HCT116 (cell line): ENCODE measurements at regions not wholly inside any gene's neighbourhood (a gene's known extent, or its start where the extent isn't known, plus 50 kb on each side); places are given as distances from the start of the nearest gene placed in this dataset.

ENCODE experiments used
- ATAC-seq: fragments of 200-7000 bp; cut with Tn5 transposase; 2 replicates; pipeline ENCODE4 v1.9.1; 2020; ENCODE audit warnings: mild to moderate bottlenecking, moderate library complexity
- BruUV-seq: library from RNA; stranded (reverse); fragments of 400-500 nt; replicated peaks from 2 replicates; lab custom pipeline; 2021; lab: Mats Ljungman, UMichigan
- CTCF ChIA-PET: fragments of 300-600 bp; sonication (Branson Sonifier 250); formaldehyde crosslinking; loops from one replicate; lab custom pipeline; 2021; ENCODE audit warnings: antibody characterized with exemption; lab: Charles Lee
- POLR2A ChIA-PET: fragments of 300-600, 350-600 bp; sonication (Branson Sonifier 250); formaldehyde crosslinking; loops from one replicate; lab custom pipeline; 2021; ENCODE audit warnings: antibody characterized with exemption; lab: Charles Lee
- RAD21 ChIA-PET, 2 experiments: fragments of 300-600 bp; sonication (Branson Sonifier 250); formaldehyde crosslinking; loops; one replicate each; lab custom pipeline; 2023; ENCODE audit warnings: low total read pairs in 2 of 2; ENCODE audit not compliant: uncharacterized antibody in 2 of 2, unreplicated experiment in 2 of 2, low non-redundant PET in 1 of 2; lab: Charles Lee
- DNase-seq: peaks from one replicate; pipeline ENCODE4 v3.0.0-alpha.2; 2010; ENCODE audit warnings: low read depth, low spot score
- H2AFZ ChIP-seq: fragments of 200-600 bp; shearing (Covaris generic), sonication (generic); 2 replicates; pipeline ENCODE4 v1.6.1; 2017; ENCODE audit warnings: low read depth, mixed run types, mixed read lengths, antibody characterized with exemption, low read length; ENCODE audit not compliant: poor library complexity, severe bottlenecking
- H3K27ac ChIP-seq: 2 replicates; pipeline ENCODE4 v1.5.1; 2012; ENCODE audit warnings: low read depth, low read length
- H3K27me3 ChIP-seq: fragments of 200-600 bp; sonication (generic); 2 replicates; pipeline ENCODE4 v1.6.1; 2016; ENCODE audit warnings: mixed run types, low read length, mixed read lengths; ENCODE audit not compliant: insufficient read depth
- H3K36me3 ChIP-seq, 2 experiments: fragments of 200-500 bp in 1 of 2; fragments of 200-600 bp in 1 of 2; sonication (Bioruptor generic) in 1 of 2; sonication (generic) in 1 of 2; 2 replicates each; pipeline versions ENCODE4 v1.5.1 to v1.6.1; 2014 to 2016; ENCODE audit warnings: low read length in 2 of 2, inconsistent platforms in 1 of 2, mixed read lengths in 1 of 2, mixed run types in 1 of 2; ENCODE audit not compliant: insufficient read depth in 2 of 2, control insufficient read depth in 1 of 2
- H3K4me1 ChIP-seq, 2 experiments: fragments of 200-600 bp in 1 of 2; sonication (generic) in 1 of 2; 2 replicates each; pipeline versions ENCODE4 v1.5.1 to v1.6.1; 2012 to 2017; ENCODE audit warnings: low read length in 2 of 2, inconsistent platforms in 1 of 2, mild to moderate bottlenecking in 1 of 2, mixed read lengths in 1 of 2, mixed run types in 1 of 2, moderate library complexity in 1 of 2; ENCODE audit not compliant: insufficient read depth in 2 of 2, control insufficient read depth in 1 of 2
- H3K4me2 ChIP-seq: fragments of 200-600 bp; sonication (generic); 2 replicates; pipeline ENCODE4 v1.6.1; 2017; ENCODE audit warnings: mixed run types, low read length, mixed read lengths
- H3K4me3 ChIP-seq, 2 experiments: fragments of 200-600 bp in 1 of 2; sonication (generic) in 1 of 2; replicated peaks in 1 of 2; 2 replicates each; pipeline ENCODE4 v1.5.1; 2011 to 2016; ENCODE audit warnings: low read length in 2 of 2, control low read depth in 1 of 2, low read depth in 1 of 2, mild to moderate bottlenecking in 1 of 2, mixed read lengths in 1 of 2, mixed run types in 1 of 2
- H3K79me2 ChIP-seq: fragments of 200-600 bp; sonication (generic); 2 replicates; pipeline ENCODE4 v1.6.1; 2017; ENCODE audit warnings: mild to moderate bottlenecking, mixed run types, low read length, moderate library complexity, mixed read lengths; ENCODE audit not compliant: insufficient read depth
- H3K9ac ChIP-seq: fragments of 200-600 bp; sonication (generic); 2 replicates; pipeline ENCODE4 v1.6.1; 2016; ENCODE audit warnings: low read length, mixed read lengths
- H3K9me2 ChIP-seq: fragments of 200-600 bp; sonication (generic), shearing (Covaris generic); 2 replicates; pipeline ENCODE4 v1.6.1; 2017; ENCODE audit warnings: mixed run types, mild to moderate bottlenecking, moderate library complexity; ENCODE audit not compliant: insufficient read depth
- H3K9me3 ChIP-seq, 2 experiments: fragments of 200-500 bp in 1 of 2; fragments of 200-600 bp in 1 of 2; sonication (Bioruptor generic) in 1 of 2; sonication (generic) in 1 of 2; 2 replicates each; pipeline ENCODE4 v1.6.1; 2014 to 2017; ENCODE audit warnings: low read length in 2 of 2, mixed read lengths in 2 of 2, inconsistent platforms in 1 of 2, low read depth in 1 of 2, mild to moderate bottlenecking in 1 of 2, mixed run types in 1 of 2, moderate library complexity in 1 of 2; ENCODE audit not compliant: control insufficient read depth in 1 of 2, insufficient read depth in 1 of 2
- H4K20me1 ChIP-seq: fragments of 200-600 bp; sonication (generic), shearing (Covaris generic); 2 replicates; pipeline ENCODE4 v1.6.1; 2017; ENCODE audit warnings: mixed run types, mild to moderate bottlenecking, moderate library complexity; ENCODE audit not compliant: insufficient read depth
- ATF3 ChIP-seq: IDR thresholded peaks from 2 replicates; pipeline ENCODE4 v1.6.1; 2012
- CBX3 ChIP-seq: IDR thresholded peaks from 2 replicates; pipeline ENCODE4 v1.6.1; 2012; ENCODE audit warnings: low read depth
- CTCF ChIP-seq, 3 experiments: fragments of 200-600 bp in 1 of 3; sonication (generic) in 1 of 3; IDR thresholded peaks in 2 of 3; conservative IDR thresholded peaks in 1 of 3; 2 replicates each; pipeline ENCODE4 v1.5.1; 2012 to 2017; ENCODE audit warnings: low read depth in 2 of 3, low read length in 2 of 3, antibody characterized with exemption in 1 of 3, borderline replicate concordance in 1 of 3, control low read depth in 1 of 3, mild to moderate bottlenecking in 1 of 3, mixed read lengths in 1 of 3, mixed run types in 1 of 3, moderate library complexity in 1 of 3; ENCODE audit not compliant: insufficient read depth in 1 of 3
- EGR1 ChIP-seq: IDR thresholded peaks from 2 replicates; pipeline ENCODE4 v1.6.1; 2012; ENCODE audit warnings: low read depth
- ELF1 ChIP-seq: IDR thresholded peaks from 2 replicates; pipeline ENCODE4 v1.6.1; 2012; ENCODE audit warnings: low read depth, borderline replicate concordance
- EZH2 ChIP-seq: fragments of 200-600 bp; sonication (generic); IDR thresholded peaks from 2 replicates; pipeline ENCODE4 v1.6.1; 2017; ENCODE audit warnings: antibody characterized with exemption, mixed run types
- EZH2phosphoT487 ChIP-seq: fragments of 200-600 bp; IDR thresholded peaks from 2 replicates; pipeline ENCODE4 v1.6.1; 2018; ENCODE audit warnings: antibody characterized with exemption, borderline replicate concordance
- FOSL1 ChIP-seq: IDR thresholded peaks from 2 replicates; pipeline ENCODE4 v1.6.1; 2012; ENCODE audit warnings: low read depth
- JUND ChIP-seq: IDR thresholded peaks from 2 replicates; pipeline ENCODE4 v1.6.1; 2012
- MAX ChIP-seq: IDR thresholded peaks from 2 replicates; pipeline ENCODE4 v1.6.1; 2012
- POLR2A ChIP-seq: IDR thresholded peaks from 2 replicates; pipeline ENCODE4 v1.7.0; 2011; ENCODE audit warnings: borderline replicate concordance; ENCODE audit not compliant: insufficient read depth, insufficient read length; ENCODE audit errors: extremely low read depth
- RAD21 ChIP-seq: IDR thresholded peaks from 2 replicates; pipeline ENCODE4 v1.6.1; 2012; ENCODE audit warnings: low read depth, mild to moderate bottlenecking
- SIN3A ChIP-seq: IDR thresholded peaks from 2 replicates; pipeline ENCODE4 v1.6.1; 2012; ENCODE audit warnings: low read depth
- SRF ChIP-seq: IDR thresholded peaks from 2 replicates; pipeline ENCODE4 v1.6.1; 2012; ENCODE audit warnings: low read depth
- TCF7L2 ChIP-seq: IDR thresholded peaks from 2 replicates; pipeline ENCODE4 v1.7.0; 2011; ENCODE audit warnings: borderline replicate concordance, inconsistent platforms; ENCODE audit not compliant: insufficient read depth, insufficient read length; ENCODE audit errors: extremely low read depth
- YY1 ChIP-seq: IDR thresholded peaks from 2 replicates; pipeline ENCODE4 v1.6.1; 2011; ENCODE audit warnings: low read length, low read depth, moderate library complexity, mild to moderate bottlenecking; ENCODE audit not compliant: insufficient replicate concordance; ENCODE audit errors: extremely low read depth
- ZBTB33 ChIP-seq: IDR thresholded peaks from 2 replicates; pipeline ENCODE4 v1.6.1; 2011; ENCODE audit warnings: mild to moderate bottlenecking, low read length, moderate library complexity; ENCODE audit not compliant: insufficient replicate concordance; ENCODE audit errors: extremely low read depth
- ZNF274 ChIP-seq: fragments of 200-500 bp; sonication (Bioruptor generic); IDR thresholded peaks from 2 replicates; pipeline ENCODE4 v1.6.1; 2014; ENCODE audit warnings: mild to moderate bottlenecking, low read depth, low read length, inconsistent platforms
- intact Hi-C: fragments of 100-400 bp; cut with micrococcal nuclease; formaldehyde crosslinking; loops from 2 replicates; pipeline ENCODE4 v1.10.0; 2022

- ChIA-PET RAD21 (no interaction called here), CTCF (interaction anchor here (1.8 kb wide), 1 partner anchor 36 kb away, joined by 4 read pairs; no protein-coding TSS in a partner anchor), POLR2A (no interaction called here)
- Histone ChIP-seq H3K79me2 (no peaks in the 10 kb centered on the region), H3K4me3 (no peak overlapping the region), H3K9me2 (no peaks in the 10 kb centered on the region), H3K36me3 (no peaks in the 10 kb centered on the region), H3K9ac (no peak overlapping the region), H3K27me3 (no peaks in the 10 kb centered on the region), H2AFZ (no peak overlapping the region), H3K9me3 (no peaks in the 10 kb centered on the region), H3K4me1 (peaks cover 7 to 15% of the 10 kb centered on the region in 2 experiments; a peak in 3 of 4 replicates), H3K4me2 (no peak overlapping the region), H3K27ac (no peak overlapping the region), H4K20me1 (no peaks in the 10 kb centered on the region)
- ATAC-seq (no peak), DNase-seq (no peak)
- no TSS peak for BruUV-seq
- intact Hi-C loops: no loop called here
- TF ChIP-seq EGR1 (no peak), YY1 (no peak), POLR2A (no peak), ZBTB33 (no peak), ELF1 (no peak), SIN3A (no peak), CTCF (IDR thresholded peaks at IDR 0.05 in 2 of 3, conservative IDR thresholded peaks at IDR 0.05 in 1 of 3; ENCODE audit: borderline replicate concordance in 1 of 3, insufficient read depth in 1 of 3, low read depth in 2 of 3, low read length in 2 of 3) (no peak), MAX (no peak), ZNF274 (no peak), CBX3 (no peak), TCF7L2 (no peak), SRF (no peak), FOSL1 (no peak), JUND (no peak), EZH2phosphoT487 (no peak), RAD21 (no peak), EZH2 (no peak), ATF3 (no peak)
Observed at GRCh38 chr10:118508355-118508754, 87.1 kb downstream of the PRLHR start.
